ENCODE measurements at regions not wholly inside any gene's neighbourhood (a gene's known extent, or its start where the extent isn't known, plus 50 kb on each side); places are given as distances from the start of the nearest gene placed in this dataset.

GRCh38 chr1:63073309-63074306, 248.8 kb upstream of the FOXD3 start:
- Histone ChIP-seq H2BK12ac (ENCODE audit: low read length) (no peak overlapping the region), H3K4me1 (ENCODE audit: control insufficient read depth in 2 of 2, insufficient read depth in 1 of 2, low read depth in 1 of 2, low read length in 2 of 2) (no peaks in the 10 kb centered on the region), H3K18ac (ENCODE audit: low read length) (peak overlapping the region; percentile 63), H3K4me3 (ENCODE audit: low read length in 2 of 2) (peak overlapping the region in 1 of 2 donors; percentile 77), H2BK120ac (ENCODE audit: low read depth, low read length) (no peak overlapping the region), H3K9me3 (replicated peaks in 1 of 2; ENCODE audit: control insufficient read depth in 2 of 2, insufficient read depth in 1 of 2, low read depth in 1 of 2, low read length in 2 of 2) (no peaks in the 10 kb centered on the region), H4K8ac (ENCODE audit: low read depth, low read length) (no peak overlapping the region), H3K4me2 (ENCODE audit: insufficient read depth, low read length, poor library complexity, severe bottlenecking) (peak overlapping the region; percentile 79), H2AK5ac (ENCODE audit: low read depth, low read length) (no peak overlapping the region), H3K27me3 (ENCODE audit: control insufficient read depth in 3 of 3, insufficient read depth in 3 of 3, low read depth in 1 of 3, low read length in 3 of 3) (peaks cover 0 to 29% (median 18%) of the 10 kb centered on the region in 3 experiments), H2AFZ (ENCODE audit: low read length) (no peak overlapping the region), H2BK5ac (ENCODE audit: low read length) (no peak overlapping the region), H2BK15ac (ENCODE audit: low read length) (no peak overlapping the region), H3K4ac (ENCODE audit: low read length) (no peak overlapping the region), H3K9ac (ENCODE audit: low read depth, low read length, poor library complexity) (peak overlapping the region; percentile 78), H4K91ac (ENCODE audit: low read depth, low read length, poor library complexity) (no peak overlapping the region), H3K23ac (ENCODE audit: low read depth, low read length, poor library complexity) (no peak overlapping the region), H3K14ac (ENCODE audit: low read length) (no peak overlapping the region), H3K79me1 (ENCODE audit: low read depth, low read length) (no peaks in the 10 kb centered on the region), H3K27ac (replicated peaks; ENCODE audit: low read length) (no peak overlapping the region), H3K36me3 (replicated peaks in 1 of 2; ENCODE audit: control insufficient read depth in 2 of 2, insufficient read depth in 2 of 2, low read length in 2 of 2) (no peaks in the 10 kb centered on the region)
- no CpG with 5 or more reads among the region's 41 CpGs for WGBS, 2 donors (ENCODE audit: extremely low coverage in 2 of 2, insufficient read length in 2 of 2, insufficient replicate concordance in 1 of 2)
- DNase-seq (ENCODE audit: low spot score) = peak; percentile 21

- Histone ChIP-seq H3K36me3 (replicated peaks in 1 of 2; ENCODE audit: control insufficient read depth in 2 of 2, insufficient read depth in 2 of 2, low read length in 2 of 2) (no peaks in the 10 kb centered on the region), H3K14ac (ENCODE audit: low read length) (no peak overlapping the region), H2BK12ac (ENCODE audit: low read length) (no peak overlapping the region), H2AK5ac (ENCODE audit: low read depth, low read length) (no peak overlapping the region), H2BK120ac (ENCODE audit: low read depth, low read length) (no peak overlapping the region), H3K4me3 (ENCODE audit: low read length in 2 of 2) (peak overlapping the region in 1 of 2 donors; percentile 77), H3K79me1 (ENCODE audit: low read depth, low read length) (no peaks in the 10 kb centered on the region), H3K9ac (ENCODE audit: low read depth, low read length, poor library complexity) (no peak overlapping the region), H4K8ac (ENCODE audit: low read depth, low read length) (no peak overlapping the region), H3K23ac (ENCODE audit: low read depth, low read length, poor library complexity) (no peak overlapping the region), H3K4me2 (ENCODE audit: insufficient read depth, low read length, poor library complexity, severe bottlenecking) (peak overlapping the region; percentile 79), H3K9me3 (replicated peaks in 1 of 2; ENCODE audit: control insufficient read depth in 2 of 2, insufficient read depth in 1 of 2, low read depth in 1 of 2, low read length in 2 of 2) (no peaks in the 10 kb centered on the region), H2AFZ (ENCODE audit: low read length) (no peak overlapping the region), H3K4me1 (ENCODE audit: control insufficient read depth in 2 of 2, insufficient read depth in 1 of 2, low read depth in 1 of 2, low read length in 2 of 2) (no peaks in the 10 kb centered on the region), H3K27me3 (ENCODE audit: control insufficient read depth in 3 of 3, insufficient read depth in 3 of 3, low read depth in 1 of 3, low read length in 3 of 3) (peaks cover 0 to 36% (median 18%) of the 10 kb centered on the region in 3 experiments), H2BK15ac (ENCODE audit: low read length) (no peak overlapping the region), H4K91ac (ENCODE audit: low read depth, low read length, poor library complexity) (no peak overlapping the region), H3K4ac (ENCODE audit: low read length) (no peak overlapping the region), H3K27ac (replicated peaks; ENCODE audit: low read length) (no peak overlapping the region), H3K18ac (ENCODE audit: low read length) (no peak overlapping the region), H2BK5ac (ENCODE audit: low read length) (no peak overlapping the region)
- DNase-seq (ENCODE audit: low spot score) = no peak
- WGBS, 2 donors (ENCODE audit: extremely low coverage in 2 of 2, insufficient read length in 2 of 2, insufficient replicate concordance in 1 of 2) = no CpG with 5 or more reads among the region's 15 CpGs
Observed at GRCh38 chr1:63074321-63074720, 248.0 kb upstream of the FOXD3 start.

- H2AK5ac ChIP-seq (ENCODE audit: low read depth, low read length) = no peak overlapping the region
- H3K9me3 ChIP-seq (replicated peaks in 1 of 2; ENCODE audit: control insufficient read depth in 2 of 2, insufficient read depth in 1 of 2, low read depth in 1 of 2, low read length in 2 of 2) = no peaks in the 10 kb centered on the region
- no peak overlapping the region for H2BK5ac ChIP-seq (ENCODE audit: low read length)
- no peak for DNase-seq (ENCODE audit: low spot score)
- peaks cover 0 to 59% (median 0%) of the 10 kb centered on the region in 3 experiments for H3K27me3 ChIP-seq (ENCODE audit: control insufficient read depth in 3 of 3, insufficient read depth in 3 of 3, low read depth in 1 of 3, low read length in 3 of 3)
- H3K18ac ChIP-seq (ENCODE audit: low read length) = no peak overlapping the region
- H3K4me2 ChIP-seq (ENCODE audit: insufficient read depth, low read length, poor library complexity, severe bottlenecking) = no peak overlapping the region
- no peak overlapping the region for H3K27ac ChIP-seq (replicated peaks; ENCODE audit: low read length)
- no peak overlapping the region for H3K23ac ChIP-seq (ENCODE audit: low read depth, low read length, poor library complexity)
- no peak overlapping the region for H3K9ac ChIP-seq (ENCODE audit: low read depth, low read length, poor library complexity)
- H2BK120ac ChIP-seq (ENCODE audit: low read depth, low read length) = no peak overlapping the region
- H2BK12ac ChIP-seq (ENCODE audit: low read length) = no peak overlapping the region
- no peaks in the 10 kb centered on the region for H3K79me1 ChIP-seq (ENCODE audit: low read depth, low read length)
- H3K14ac ChIP-seq (ENCODE audit: low read length) = no peak overlapping the region
- H3K4me1 ChIP-seq (ENCODE audit: control insufficient read depth in 2 of 2, insufficient read depth in 1 of 2, low read depth in 1 of 2, low read length in 2 of 2) = peaks cover 2% of the 10 kb centered on the region in 2 donors
- H4K91ac ChIP-seq (ENCODE audit: low read depth, low read length, poor library complexity) = no peak overlapping the region
- no peak overlapping the region for H2BK15ac ChIP-seq (ENCODE audit: low read length)
- H2AFZ ChIP-seq (ENCODE audit: low read length) = no peak overlapping the region
- no peak overlapping the region for H4K8ac ChIP-seq (ENCODE audit: low read depth, low read length)
- no peak overlapping the region for H3K4me3 ChIP-seq (ENCODE audit: low read length in 2 of 2)
- WGBS, 2 donors (ENCODE audit: extremely low coverage in 2 of 2, insufficient read length in 2 of 2, insufficient replicate concordance in 1 of 2) = no CpG with 5 or more reads among the region's 3 CpGs
- H3K36me3 ChIP-seq (replicated peaks in 1 of 2; ENCODE audit: control insufficient read depth in 2 of 2, insufficient read depth in 2 of 2, low read length in 2 of 2) = no peaks in the 10 kb centered on the region
- H3K4ac ChIP-seq (ENCODE audit: low read length) = no peak overlapping the region
Observed at GRCh38 chr1:63082766-63083165, 239.6 kb upstream of the FOXD3 start.

GRCh38 chr1:63087966-63088365, 234.4 kb upstream of the FOXD3 start:
- no peak overlapping the region for H2AFZ ChIP-seq (ENCODE audit: low read length)
- H3K18ac ChIP-seq (ENCODE audit: low read length) = no peak overlapping the region
- no peak overlapping the region for H3K14ac ChIP-seq (ENCODE audit: low read length)
- H3K27me3 ChIP-seq (ENCODE audit: control insufficient read depth in 3 of 3, insufficient read depth in 3 of 3, low read depth in 1 of 3, low read length in 3 of 3) = peaks cover 0 to 78% (median 0%) of the 10 kb centered on the region in 3 experiments
- H3K4ac ChIP-seq (ENCODE audit: low read length) = no peak overlapping the region
- H3K23ac ChIP-seq (ENCODE audit: low read depth, low read length, poor library complexity) = no peak overlapping the region
- H2BK15ac ChIP-seq (ENCODE audit: low read length) = no peak overlapping the region
- H2BK120ac ChIP-seq (ENCODE audit: low read depth, low read length) = no peak overlapping the region
- H2AK5ac ChIP-seq (ENCODE audit: low read depth, low read length) = no peak overlapping the region
- no peak overlapping the region for H2BK5ac ChIP-seq (ENCODE audit: low read length)
- H3K9ac ChIP-seq (ENCODE audit: low read depth, low read length, poor library complexity) = no peak overlapping the region
- H3K4me3 ChIP-seq (ENCODE audit: low read length in 2 of 2) = no peak overlapping the region
- no peaks in the 10 kb centered on the region for H3K36me3 ChIP-seq (replicated peaks in 1 of 2; ENCODE audit: control insufficient read depth in 2 of 2, insufficient read depth in 2 of 2, low read length in 2 of 2)
- DNase-seq (ENCODE audit: low spot score) = peak; percentile 76
- no peak overlapping the region for H3K4me2 ChIP-seq (ENCODE audit: insufficient read depth, low read length, poor library complexity, severe bottlenecking)
- no peaks in the 10 kb centered on the region for H3K79me1 ChIP-seq (ENCODE audit: low read depth, low read length)
- H3K4me1 ChIP-seq (ENCODE audit: control insufficient read depth in 2 of 2, insufficient read depth in 1 of 2, low read depth in 1 of 2, low read length in 2 of 2) = peaks cover 2 to 3% of the 10 kb centered on the region in 2 donors
- no peak overlapping the region for H4K8ac ChIP-seq (ENCODE audit: low read depth, low read length)
- no peak overlapping the region for H3K27ac ChIP-seq (replicated peaks; ENCODE audit: low read length)
- H4K91ac ChIP-seq (ENCODE audit: low read depth, low read length, poor library complexity) = no peak overlapping the region
- H3K9me3 ChIP-seq (replicated peaks in 1 of 2; ENCODE audit: control insufficient read depth in 2 of 2, insufficient read depth in 1 of 2, low read depth in 1 of 2, low read length in 2 of 2) = peaks cover 0 to 2% of the 10 kb centered on the region in 2 donors
- no CpG with 5 or more reads among the region's 10 CpGs for WGBS, 2 donors (ENCODE audit: extremely low coverage in 2 of 2, insufficient read length in 2 of 2, insufficient replicate concordance in 1 of 2)
- H2BK12ac ChIP-seq (ENCODE audit: low read length) = no peak overlapping the region

Data from neuronal stem cell (in vitro differentiated cells).